ENCODE measurements at regions not wholly inside any gene's neighbourhood (a gene's known extent, or its start where the extent isn't known, plus 50 kb on each side); places are given as distances from the start of the nearest gene placed in this dataset.

GRCh38 chr7:85596827-85597226, 410.0 kb upstream of the SEMA3D start:
- no peak overlapping the region for H3K27ac ChIP-seq

GRCh38 chr7:85595750-85596178, 408.9 kb upstream of the SEMA3D start:
- H3K27ac ChIP-seq, result no peak overlapping the region
- TF ChIP-seq CTCF (conservative IDR thresholded peaks at IDR 0.05), result no peak

More at GRCh38 chr7:85596827-85597226, 410.0 kb upstream of the SEMA3D start:
- no peak for TF ChIP-seq CTCF (conservative IDR thresholded peaks at IDR 0.05)

GRCh38 chr7:85593355-85593754, 406.5 kb upstream of the SEMA3D start:
- TF ChIP-seq CTCF (conservative IDR thresholded peaks at IDR 0.05), result no peak
- H3K27ac ChIP-seq, result no peak overlapping the region

GRCh38 chr7:85587785-85588184, 400.9 kb upstream of the SEMA3D start:
- no peak for TF ChIP-seq CTCF (conservative IDR thresholded peaks at IDR 0.05)
- H3K27ac ChIP-seq, result no peak overlapping the region

- no peak for TF ChIP-seq CTCF (conservative IDR thresholded peaks at IDR 0.05)
- H3K27ac ChIP-seq, result no peak overlapping the region
Measured at GRCh38 chr7:85586091-85586490, 399.2 kb upstream of the SEMA3D start.

GRCh38 chr7:85583131-85583953, 396.5 kb upstream of the SEMA3D start:
- TF ChIP-seq CTCF (conservative IDR thresholded peaks at IDR 0.05), result no peak

GRCh38 chr7:85573844-85574243, 387.0 kb upstream of the SEMA3D start:
- no peak for TF ChIP-seq CTCF (conservative IDR thresholded peaks at IDR 0.05)
- no peak overlapping the region for H3K27ac ChIP-seq

More at GRCh38 chr7:85583131-85583953, 396.5 kb upstream of the SEMA3D start:
- no peak overlapping the region for H3K27ac ChIP-seq
